ENCODE measurements at regions not wholly inside any gene's neighbourhood (a gene's known extent, or its start where the extent isn't known, plus 50 kb on each side); places are given as distances from the start of the nearest gene placed in this dataset.

DNA sequence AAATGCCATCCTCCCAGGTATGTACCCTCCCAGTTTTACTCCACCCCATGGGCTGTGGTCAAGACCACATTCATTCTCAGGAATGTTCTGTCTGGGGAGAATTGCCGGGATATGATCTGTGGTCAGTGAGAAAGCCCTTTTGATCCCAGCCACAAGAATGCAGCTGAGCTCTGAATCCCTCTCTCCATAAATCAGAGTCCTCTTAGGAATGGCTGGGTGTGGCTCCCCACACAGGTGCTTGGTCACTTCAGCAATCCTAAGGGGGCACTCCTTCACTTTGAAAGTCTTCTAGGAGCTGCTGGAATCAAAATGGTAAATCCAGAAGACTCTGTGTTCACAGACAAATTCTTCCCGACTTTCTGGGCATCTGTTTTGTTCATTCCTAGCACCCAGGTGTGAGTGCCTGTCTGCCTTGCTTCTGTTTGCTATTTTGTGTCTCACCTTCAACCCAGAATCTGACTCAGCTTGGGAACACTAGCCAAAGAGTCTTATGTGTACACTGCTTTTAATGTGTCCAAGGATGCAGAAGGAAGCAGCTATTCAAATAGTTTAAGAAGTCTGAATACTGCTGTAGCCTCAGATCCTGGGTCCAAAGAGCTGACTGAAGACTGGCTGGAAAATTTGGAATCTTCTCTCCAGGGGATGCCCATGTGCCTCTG, 144.6 kb upstream of the CDKN3 start:
- intact Hi-C loops (cut with DNase I; ENCODE audit: low total_unique reads), result no loop called here
- TF ChIP-seq POLR2A (IDR thresholded peaks at IDR 0.05) (no peak), POLR2AphosphoS5 (IDR thresholded peaks at IDR 0.05) (no peak)
- TF ChIP-seq, protein P1, sequence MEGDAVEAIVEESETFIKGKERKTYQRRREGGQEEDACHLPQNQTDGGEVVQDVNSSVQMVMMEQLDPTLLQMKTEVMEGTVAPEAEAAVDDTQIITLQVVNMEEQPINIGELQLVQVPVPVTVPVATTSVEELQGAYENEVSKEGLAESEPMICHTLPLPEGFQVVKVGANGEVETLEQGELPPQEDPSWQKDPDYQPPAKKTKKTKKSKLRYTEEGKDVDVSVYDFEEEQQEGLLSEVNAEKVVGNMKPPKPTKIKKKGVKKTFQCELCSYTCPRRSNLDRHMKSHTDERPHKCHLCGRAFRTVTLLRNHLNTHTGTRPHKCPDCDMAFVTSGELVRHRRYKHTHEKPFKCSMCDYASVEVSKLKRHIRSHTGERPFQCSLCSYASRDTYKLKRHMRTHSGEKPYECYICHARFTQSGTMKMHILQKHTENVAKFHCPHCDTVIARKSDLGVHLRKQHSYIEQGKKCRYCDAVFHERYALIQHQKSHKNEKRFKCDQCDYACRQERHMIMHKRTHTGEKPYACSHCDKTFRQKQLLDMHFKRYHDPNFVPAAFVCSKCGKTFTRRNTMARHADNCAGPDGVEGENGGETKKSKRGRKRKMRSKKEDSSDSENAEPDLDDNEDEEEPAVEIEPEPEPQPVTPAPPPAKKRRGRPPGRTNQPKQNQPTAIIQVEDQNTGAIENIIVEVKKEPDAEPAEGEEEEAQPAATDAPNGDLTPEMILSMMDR (IDR thresholded peaks at IDR 0.05 in 8 of 11, conservative IDR thresholded peaks at IDR 0.05 in 3 of 11), result no peak
- Histone ChIP-seq H3K9me3 (no peaks in the 10 kb centered on the region), H3K27ac (no peak overlapping the region), H3K4me3 (no peak overlapping the region), H3K36me3 (no peaks in the 10 kb centered on the region), H3K4me1 (no peaks in the 10 kb centered on the region), H3K27me3 (replicated peaks in 1 of 7) (peaks cover 0 to 14% (median 0%) of the 10 kb centered on the region in 7 donors)
- WGBS, 5 donors, result 49 to 77% (median 62%) methylated on average over 2 of the region's 2 CpGs
- DNase-seq, result no peak

DNA sequence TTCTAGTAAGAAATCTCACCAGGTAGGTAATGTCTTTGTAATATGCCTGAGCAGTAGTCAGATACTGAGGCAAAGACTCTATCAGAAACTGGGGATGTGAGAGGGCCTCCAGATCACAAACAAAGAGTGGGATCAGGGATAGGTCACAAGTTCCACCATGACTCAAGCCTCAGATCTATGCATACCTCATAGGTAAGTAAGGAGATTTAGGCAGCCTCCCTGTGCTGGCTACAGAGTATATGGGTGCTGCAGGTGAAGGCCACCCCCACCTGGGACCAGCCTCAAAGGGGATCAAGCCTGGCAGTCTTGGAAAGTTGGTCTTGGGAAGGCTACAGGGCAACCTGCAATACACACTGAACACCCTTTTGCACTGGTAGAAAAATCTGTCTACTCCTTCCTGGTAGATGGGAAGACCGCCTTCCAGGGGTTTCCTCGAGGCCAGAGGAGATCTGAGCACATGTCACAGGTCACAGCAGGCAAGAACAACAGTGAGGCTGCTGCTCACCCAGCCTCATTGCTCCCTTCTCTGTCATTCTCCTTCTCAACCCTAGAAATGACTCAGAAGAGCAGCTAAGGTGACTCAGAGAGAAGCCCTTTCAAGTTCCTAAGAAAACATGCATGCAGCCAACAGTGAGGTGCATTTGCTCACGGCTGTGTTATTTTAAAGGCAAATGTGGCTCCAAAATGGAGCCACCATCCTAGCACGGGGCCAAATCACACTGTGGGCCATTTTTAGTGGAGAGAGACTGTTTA, 143.4 kb upstream of the CDKN3 start:
- TF ChIP-seq, protein P1 (IDR thresholded peaks at IDR 0.05 in 8 of 11, conservative IDR thresholded peaks at IDR 0.05 in 3 of 11), result no peak
- TF ChIP-seq POLR2AphosphoS5 (IDR thresholded peaks at IDR 0.05) (no peak), POLR2A (IDR thresholded peaks at IDR 0.05) (no peak)
- Histone ChIP-seq H3K27ac (no peak overlapping the region), H3K4me3 (no peak overlapping the region), H3K4me1 (no peaks in the 10 kb centered on the region), H3K27me3 (replicated peaks in 1 of 7) (peaks cover 0 to 9% (median 0%) of the 10 kb centered on the region in 7 donors), H3K36me3 (no peaks in the 10 kb centered on the region), H3K9me3 (no peaks in the 10 kb centered on the region)
- DNase-seq, result no peak
- 67 to 83% (median 72%) methylated on average over 4 of the region's 4 CpGs for WGBS, 5 donors
- intact Hi-C loops (cut with DNase I; ENCODE audit: low total_unique reads), result no loop called here

DNA sequence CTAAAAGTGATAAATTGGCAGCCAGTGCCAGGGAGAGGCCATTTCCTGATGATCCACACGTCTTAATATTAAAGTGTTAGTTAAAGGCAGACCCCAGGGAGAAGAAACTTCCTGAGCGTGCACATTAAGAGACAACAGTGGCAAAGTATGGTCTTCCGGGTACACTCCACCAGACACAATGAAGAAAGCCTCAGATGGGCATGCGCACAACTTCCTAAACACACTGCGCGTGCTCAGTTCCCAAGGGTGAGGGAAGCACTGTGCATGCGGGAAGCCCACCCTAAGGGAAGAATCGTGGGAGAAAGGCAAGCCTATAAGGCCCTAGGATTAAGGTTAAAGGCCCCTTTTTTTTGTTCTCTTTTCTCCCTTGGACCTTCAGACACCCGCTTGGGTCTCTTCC, 140.7 kb upstream of the CDKN3 start:
- no peak for DNase-seq
- H3K27me3 ChIP-seq (replicated peaks in 1 of 7), result peaks cover 0 to 5% (median 0%) of the 10 kb centered on the region in 7 donors
- H3K4me3 ChIP-seq, result no peak overlapping the region
- H3K4me1 ChIP-seq, result no peaks in the 10 kb centered on the region
- 74 to 88% (median 80%) methylated on average over 9 of the region's 9 CpGs for WGBS, 5 donors
- TF ChIP-seq POLR2AphosphoS5 (IDR thresholded peaks at IDR 0.05) (no peak), POLR2A (IDR thresholded peaks at IDR 0.05) (no peak)
- TF ChIP-seq, protein P1 (IDR thresholded peaks at IDR 0.05 in 8 of 11, conservative IDR thresholded peaks at IDR 0.05 in 3 of 11), result no peak
- no peak overlapping the region for H3K27ac ChIP-seq
- no peaks in the 10 kb centered on the region for H3K9me3 ChIP-seq
- H3K36me3 ChIP-seq, result no peaks in the 10 kb centered on the region
- intact Hi-C loops (cut with DNase I; ENCODE audit: low total_unique reads), result no loop called here

DNA sequence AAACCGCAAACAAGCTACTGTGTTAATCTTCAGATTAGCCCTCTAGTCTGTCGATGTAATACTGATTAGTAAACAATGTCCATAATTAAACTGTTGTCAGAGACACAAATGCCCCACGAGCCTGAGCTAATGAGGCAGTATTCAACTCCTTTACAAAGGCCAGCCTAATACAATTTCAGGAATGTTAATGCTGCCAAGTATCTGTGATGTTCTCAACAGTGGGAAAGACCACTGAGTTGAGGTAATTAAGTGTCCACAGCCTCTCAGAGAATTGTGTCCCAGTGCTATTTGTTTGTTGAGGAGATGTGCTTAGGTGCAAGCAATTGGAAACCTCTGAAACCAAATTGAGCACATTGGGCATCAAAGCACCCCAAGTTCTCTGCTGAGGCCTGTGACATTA, 139.4 kb upstream of the CDKN3 start:
- DNase-seq, result no peak
- peaks cover 0 to 5% (median 0%) of the 10 kb centered on the region in 7 donors for H3K27me3 ChIP-seq (replicated peaks in 1 of 7)
- H3K4me3 ChIP-seq, result no peak overlapping the region
- H3K27ac ChIP-seq, result no peak overlapping the region
- no peaks in the 10 kb centered on the region for H3K36me3 ChIP-seq
- 54 to 66% (median 59%) methylated on average over 3 of the region's 3 CpGs for WGBS, 5 donors
- intact Hi-C loops (cut with DNase I; ENCODE audit: low total_unique reads), result no loop called here
- no peak for TF ChIP-seq POLR2A (IDR thresholded peaks at IDR 0.05)
- TF ChIP-seq, protein P1 (IDR thresholded peaks at IDR 0.05 in 8 of 11, conservative IDR thresholded peaks at IDR 0.05 in 3 of 11), result no peak
- TF ChIP-seq POLR2AphosphoS5 (IDR thresholded peaks at IDR 0.05), result no peak
- no peaks in the 10 kb centered on the region for H3K9me3 ChIP-seq
- H3K4me1 ChIP-seq, result no peaks in the 10 kb centered on the region

All from spleen (tissue), 11 donors.